ENCODE measurements at regions not wholly inside any gene's neighbourhood (a gene's known extent, or its start where the extent isn't known, plus 50 kb on each side); places are given as distances from the start of the nearest gene placed in this dataset.

DNA sequence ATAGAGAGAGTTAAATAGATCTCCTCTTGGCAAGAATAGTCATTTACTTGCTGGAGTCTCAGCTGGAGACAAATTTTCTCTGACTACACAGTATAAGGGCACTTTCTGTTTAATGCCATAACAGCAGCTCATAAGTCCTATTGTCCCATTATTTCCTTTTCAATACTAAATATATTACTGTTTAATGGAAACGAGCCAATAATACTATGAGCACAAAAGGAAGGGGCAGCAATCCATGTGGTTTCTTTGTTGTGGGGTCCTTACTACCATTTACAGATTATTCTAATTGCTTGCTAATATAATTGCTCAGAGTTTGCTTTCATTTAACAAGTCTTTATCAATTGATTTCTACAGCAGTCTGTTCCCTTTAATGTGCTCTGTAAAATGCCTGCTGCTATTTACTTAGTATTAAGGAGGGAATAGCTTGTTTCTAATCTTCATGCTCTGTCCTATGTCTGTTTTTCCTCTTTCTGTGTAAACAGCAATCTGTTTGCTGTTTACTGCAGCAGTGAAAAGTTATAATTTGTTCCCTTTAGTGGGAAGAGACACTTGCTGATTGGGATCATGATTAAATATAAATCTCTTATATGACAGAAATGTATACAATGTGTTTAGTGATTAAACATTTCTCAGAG, 296.2 kb upstream of the SMIM30 start:
- no peaks in the 10 kb centered on the region for H3K27me3 ChIP-seq
- H3K36me3 ChIP-seq (replicated peaks; ENCODE audit: insufficient read depth, low read depth) = no peaks in the 10 kb centered on the region
- no peaks in the 10 kb centered on the region for H3K79me2 ChIP-seq
- 42% methylated on average over 1 of the region's 1 CpG for WGBS (ENCODE audit: low lambda C conversion rate, missing lambda C conversion rate)
- H3K4me1 ChIP-seq (ENCODE audit: insufficient read depth) = no peaks in the 10 kb centered on the region
- no peaks in the 10 kb centered on the region for H3K9me3 ChIP-seq (ENCODE audit: low read depth)
- no peak overlapping the region for H2AFZ ChIP-seq
- no peak overlapping the region for H3K4me3 ChIP-seq
- no peaks in the 10 kb centered on the region for H3K9me2 ChIP-seq (replicated peaks; ENCODE audit: insufficient read depth)
- no peak overlapping the region for H3K4me2 ChIP-seq
- TF ChIP-seq, protein P1, sequence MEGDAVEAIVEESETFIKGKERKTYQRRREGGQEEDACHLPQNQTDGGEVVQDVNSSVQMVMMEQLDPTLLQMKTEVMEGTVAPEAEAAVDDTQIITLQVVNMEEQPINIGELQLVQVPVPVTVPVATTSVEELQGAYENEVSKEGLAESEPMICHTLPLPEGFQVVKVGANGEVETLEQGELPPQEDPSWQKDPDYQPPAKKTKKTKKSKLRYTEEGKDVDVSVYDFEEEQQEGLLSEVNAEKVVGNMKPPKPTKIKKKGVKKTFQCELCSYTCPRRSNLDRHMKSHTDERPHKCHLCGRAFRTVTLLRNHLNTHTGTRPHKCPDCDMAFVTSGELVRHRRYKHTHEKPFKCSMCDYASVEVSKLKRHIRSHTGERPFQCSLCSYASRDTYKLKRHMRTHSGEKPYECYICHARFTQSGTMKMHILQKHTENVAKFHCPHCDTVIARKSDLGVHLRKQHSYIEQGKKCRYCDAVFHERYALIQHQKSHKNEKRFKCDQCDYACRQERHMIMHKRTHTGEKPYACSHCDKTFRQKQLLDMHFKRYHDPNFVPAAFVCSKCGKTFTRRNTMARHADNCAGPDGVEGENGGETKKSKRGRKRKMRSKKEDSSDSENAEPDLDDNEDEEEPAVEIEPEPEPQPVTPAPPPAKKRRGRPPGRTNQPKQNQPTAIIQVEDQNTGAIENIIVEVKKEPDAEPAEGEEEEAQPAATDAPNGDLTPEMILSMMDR (IDR thresholded peaks at IDR 0.05; ENCODE audit: poor library complexity) = no peak
- TF ChIP-seq EZH2 (IDR thresholded peaks at IDR 0.05; ENCODE audit: borderline replicate concordance) = no peak
- no peak for TF ChIP-seq EZH2phosphoT487 (IDR thresholded peaks at IDR 0.05; ENCODE audit: low read depth, severe bottlenecking, unreplicated experiment)
- H4K20me1 ChIP-seq (ENCODE audit: insufficient read depth, poor library complexity, severe bottlenecking) = no peaks in the 10 kb centered on the region
- H3K27ac ChIP-seq = no peak overlapping the region
- DNase-seq (ENCODE audit: low spot score) = no peak

DNA sequence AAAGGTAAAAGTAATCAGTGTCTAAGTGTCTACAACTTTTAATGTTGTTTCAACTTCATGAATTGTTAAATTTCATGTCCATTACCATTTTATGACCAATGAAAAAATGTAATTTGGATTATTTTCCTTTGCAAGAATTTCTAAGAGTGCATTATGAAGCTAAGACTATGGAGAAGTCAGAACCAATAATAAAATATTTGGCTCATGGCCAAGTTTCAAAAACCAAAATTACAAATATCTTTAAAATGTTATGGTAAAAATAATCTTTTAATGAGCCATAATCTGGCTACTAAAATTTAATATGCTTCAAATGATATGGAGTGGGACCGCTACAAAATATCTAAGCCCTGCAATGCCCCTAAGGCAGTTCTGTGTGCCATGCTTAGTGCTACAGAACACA, 294.1 kb upstream of the SMIM30 start:
- Histone ChIP-seq H3K9me3 (ENCODE audit: low read depth) (no peaks in the 10 kb centered on the region), H3K9me2 (replicated peaks; ENCODE audit: insufficient read depth) (no peaks in the 10 kb centered on the region), H3K36me3 (replicated peaks; ENCODE audit: insufficient read depth, low read depth) (no peaks in the 10 kb centered on the region), H2AFZ (no peak overlapping the region), H3K27me3 (no peaks in the 10 kb centered on the region), H3K4me3 (no peak overlapping the region), H3K79me2 (no peaks in the 10 kb centered on the region), H3K4me1 (ENCODE audit: insufficient read depth) (no peaks in the 10 kb centered on the region), H3K4me2 (no peak overlapping the region), H4K20me1 (ENCODE audit: insufficient read depth, poor library complexity, severe bottlenecking) (no peaks in the 10 kb centered on the region), H3K27ac (no peak overlapping the region)
- DNase-seq (ENCODE audit: low spot score) = no peak
- WGBS (ENCODE audit: low lambda C conversion rate, missing lambda C conversion rate) = 83% methylated on average over 1 of the region's 1 CpG
- no peak for TF ChIP-seq EZH2phosphoT487 (IDR thresholded peaks at IDR 0.05; ENCODE audit: low read depth, severe bottlenecking, unreplicated experiment)
- no peak for TF ChIP-seq EZH2 (IDR thresholded peaks at IDR 0.05; ENCODE audit: borderline replicate concordance)
- TF ChIP-seq, protein P1 (IDR thresholded peaks at IDR 0.05; ENCODE audit: poor library complexity) = no peak

DNA sequence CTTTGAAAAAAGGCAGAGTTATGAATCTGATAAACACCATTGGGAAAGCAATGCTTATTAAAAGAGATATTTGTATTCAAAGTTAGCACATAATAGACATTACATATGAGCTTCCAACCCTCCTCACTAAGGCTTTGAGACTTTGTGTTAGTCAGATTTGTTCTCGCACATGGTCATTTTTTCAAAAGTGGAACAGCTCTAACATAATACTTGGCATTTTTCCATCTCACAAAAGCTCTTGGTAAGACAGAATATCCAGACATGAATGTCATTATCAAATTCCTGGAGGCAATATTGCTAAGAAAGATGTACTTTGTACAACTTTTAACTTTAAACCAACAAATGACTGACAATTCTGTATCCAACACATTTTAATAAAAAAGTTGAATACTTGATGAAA, 292.4 kb upstream of the SMIM30 start:
- no peaks in the 10 kb centered on the region for H4K20me1 ChIP-seq (ENCODE audit: insufficient read depth, poor library complexity, severe bottlenecking)

More for the DNA sequence above, 292.4 kb upstream of the SMIM30 start:
- no peak for DNase-seq (ENCODE audit: low spot score)
- no peaks in the 10 kb centered on the region for H3K9me3 ChIP-seq (ENCODE audit: low read depth)
- 90% methylated on average over 1 of the region's 1 CpG for WGBS (ENCODE audit: low lambda C conversion rate, missing lambda C conversion rate)
- H3K9me2 ChIP-seq (replicated peaks; ENCODE audit: insufficient read depth) = no peaks in the 10 kb centered on the region
- H3K27ac ChIP-seq = no peak overlapping the region
- no peaks in the 10 kb centered on the region for H3K4me1 ChIP-seq (ENCODE audit: insufficient read depth)
- H3K4me2 ChIP-seq = no peak overlapping the region
- H3K4me3 ChIP-seq = no peak overlapping the region
- no peaks in the 10 kb centered on the region for H3K79me2 ChIP-seq
- no peaks in the 10 kb centered on the region for H3K36me3 ChIP-seq (replicated peaks; ENCODE audit: insufficient read depth, low read depth)
- no peak overlapping the region for H2AFZ ChIP-seq
- H3K27me3 ChIP-seq = no peaks in the 10 kb centered on the region
- no peak for TF ChIP-seq EZH2phosphoT487 (IDR thresholded peaks at IDR 0.05; ENCODE audit: low read depth, severe bottlenecking, unreplicated experiment)
- TF ChIP-seq, protein P1 (IDR thresholded peaks at IDR 0.05; ENCODE audit: poor library complexity) = no peak
- TF ChIP-seq EZH2 (IDR thresholded peaks at IDR 0.05; ENCODE audit: borderline replicate concordance) = no peak
